Heart left ventricle (tissue), 13 donors: ENCODE measurements at regions not wholly inside any gene's neighbourhood (a gene's known extent, or its start where the extent isn't known, plus 50 kb on each side); places are given as distances from the start of the nearest gene placed in this dataset.

Experiments used
- POLR2A ChIP-seq, 2 donors: fragments of 450-650 bp; IDR thresholded peaks; one replicate each; pipeline ENCODE4 v1.6.1; 2017; ENCODE audit warnings: antibody characterized with exemption in 2 of 2, mild to moderate bottlenecking in 2 of 2, moderate library complexity in 2 of 2
- TF ChIP-seq, protein P1 (sequence below), 12 donors: fragments of 200-600 bp; sonication (generic) in 4 of 12; IDR thresholded peaks; one replicate each; pipeline versions ENCODE4 v1.5.0 to v1.8.0; 2018 to 2022; ENCODE audit warnings: antibody characterized with exemption in 12 of 12, mild to moderate bottlenecking in 5 of 12
- donor health status: ischemic (EF 13 %, LVEDD 7.1; RV severe dilation, severe dysfunction).
- donor health status: DM: no; HTN: yes; CAD: no.
- donor health status: DM: no; HTN: no; CAD: no.
- donor health status: ischemic (EF 25% LVEDD 6.9; RV normal size, moderate dysfunction).
- donor health status: ischemic (EF 25% LVEDD 5.7; RV mildly dilated, moderate dysfunction).
- donor health status: ischemic (EF 35%, LVEDD 5.7; RV mildly dilated, moderate dysfunction).
- donor health status: nonischemic (EF 11% LVEDD 7.7; RV severe dilation, severe dysfunction).
- donor health status: DM: yes; HTN: yes; CAD: no.
- donor health status: PGD.
- donor health status: ischemic (EF 29% LVEDD 5.4; RV normal size, mild dysfunction).
- donor health status: nonischemic (EF 23%, LVEDD 6.1; RV moderate dilation, normal function).

DNA sequence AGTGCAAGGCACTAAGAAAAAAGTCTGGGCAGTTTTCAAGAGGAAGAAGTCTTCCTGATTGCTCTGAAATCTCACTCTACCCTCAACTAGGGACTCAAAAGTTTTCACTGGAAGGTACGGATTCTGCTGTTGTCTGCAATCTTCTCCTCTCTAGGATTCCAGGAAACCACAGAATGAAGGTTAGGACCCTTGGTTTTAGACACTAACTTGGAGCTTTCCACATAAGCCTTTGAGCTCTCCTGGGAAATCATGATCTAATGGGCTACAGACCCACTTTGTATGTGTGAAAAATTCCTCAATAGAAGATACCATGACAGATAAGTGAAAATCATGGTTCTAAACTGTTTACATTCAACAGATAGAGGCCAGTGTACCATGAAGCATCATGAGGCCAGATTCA is 265.1 kb downstream of the PSAT1 start:
- TF ChIP-seq, protein P1, sequence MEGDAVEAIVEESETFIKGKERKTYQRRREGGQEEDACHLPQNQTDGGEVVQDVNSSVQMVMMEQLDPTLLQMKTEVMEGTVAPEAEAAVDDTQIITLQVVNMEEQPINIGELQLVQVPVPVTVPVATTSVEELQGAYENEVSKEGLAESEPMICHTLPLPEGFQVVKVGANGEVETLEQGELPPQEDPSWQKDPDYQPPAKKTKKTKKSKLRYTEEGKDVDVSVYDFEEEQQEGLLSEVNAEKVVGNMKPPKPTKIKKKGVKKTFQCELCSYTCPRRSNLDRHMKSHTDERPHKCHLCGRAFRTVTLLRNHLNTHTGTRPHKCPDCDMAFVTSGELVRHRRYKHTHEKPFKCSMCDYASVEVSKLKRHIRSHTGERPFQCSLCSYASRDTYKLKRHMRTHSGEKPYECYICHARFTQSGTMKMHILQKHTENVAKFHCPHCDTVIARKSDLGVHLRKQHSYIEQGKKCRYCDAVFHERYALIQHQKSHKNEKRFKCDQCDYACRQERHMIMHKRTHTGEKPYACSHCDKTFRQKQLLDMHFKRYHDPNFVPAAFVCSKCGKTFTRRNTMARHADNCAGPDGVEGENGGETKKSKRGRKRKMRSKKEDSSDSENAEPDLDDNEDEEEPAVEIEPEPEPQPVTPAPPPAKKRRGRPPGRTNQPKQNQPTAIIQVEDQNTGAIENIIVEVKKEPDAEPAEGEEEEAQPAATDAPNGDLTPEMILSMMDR (IDR thresholded peaks at IDR 0.05): no peak
- no peak for TF ChIP-seq POLR2A (IDR thresholded peaks at IDR 0.05)
